ENCODE measurements at regions not wholly inside any gene's neighbourhood (a gene's known extent, or its start where the extent isn't known, plus 50 kb on each side); places are given as distances from the start of the nearest gene placed in this dataset.
A peak's percentile ranks its signal among the peaks of the same experiment; 100 is the strongest.
"Not testable (repeated sequence)": the region's sequence is repeated elsewhere in the genome, so short reads cannot be mapped to it uniquely, and the experiment has no call there.

DNA sequence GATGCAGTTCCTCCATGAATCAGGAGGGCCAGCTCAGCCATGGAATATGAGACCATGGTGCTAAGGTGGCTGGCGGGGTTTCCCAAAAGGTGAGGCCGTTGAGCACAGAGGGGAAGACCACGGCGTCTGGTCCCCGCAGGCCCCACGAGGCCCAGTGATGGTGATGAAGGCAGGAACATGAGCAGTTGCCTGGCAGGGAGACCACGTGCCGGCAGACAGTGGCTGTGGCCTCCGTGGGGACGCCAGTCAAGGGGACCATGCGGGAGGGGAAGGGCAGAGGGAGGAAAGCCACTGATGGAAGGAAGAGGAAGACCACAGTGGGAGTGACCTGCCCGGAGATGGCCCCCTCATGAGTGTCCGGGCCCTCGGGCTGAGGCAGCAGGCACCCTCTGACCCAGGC is 220.9 kb upstream of the SGCG start:
- DNase-seq, result not testable (repeated sequence)

DNA sequence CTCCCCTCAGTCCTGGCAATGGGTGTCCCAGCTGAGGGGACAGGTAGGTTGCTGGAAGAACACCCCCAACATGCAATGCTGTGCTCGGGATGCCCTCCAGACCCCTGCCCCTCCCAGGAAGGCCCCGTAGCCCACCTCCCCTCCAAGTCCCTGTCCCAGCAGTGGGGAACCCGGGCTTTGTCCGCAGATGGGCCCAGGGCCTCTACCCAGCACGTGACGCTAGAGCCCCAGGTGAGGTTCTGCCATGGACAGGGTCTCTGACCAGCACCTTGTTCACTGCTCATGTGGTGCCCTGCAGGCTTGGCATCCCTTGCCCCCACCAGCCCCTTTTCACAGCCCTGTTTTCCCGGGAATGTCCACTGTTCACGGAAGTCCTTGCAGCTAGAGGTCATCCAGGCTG is 220.0 kb upstream of the SGCG start:
- DNase-seq, result no peak

DNA sequence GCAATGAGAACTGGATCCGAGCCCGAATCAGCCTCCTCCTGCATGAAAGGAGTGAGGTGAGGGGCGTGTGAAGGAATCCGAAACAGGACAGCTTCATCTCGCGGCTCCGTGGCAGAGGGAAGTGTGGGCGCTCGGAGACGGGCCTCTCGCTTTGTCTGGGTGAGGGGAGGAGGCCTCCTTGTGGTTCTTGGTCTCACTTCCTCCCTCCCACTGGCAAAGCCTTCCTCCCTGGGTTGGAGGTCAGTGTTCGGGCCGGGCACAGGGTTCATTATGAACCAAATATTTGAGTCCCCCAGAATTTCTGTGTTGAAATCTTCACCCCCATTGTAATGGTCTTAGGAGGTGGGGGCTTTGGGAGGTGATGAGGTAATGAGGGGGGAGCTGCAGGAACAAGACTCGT is 219.4 kb upstream of the SGCG start:
- not testable (repeated sequence) for DNase-seq

DNA sequence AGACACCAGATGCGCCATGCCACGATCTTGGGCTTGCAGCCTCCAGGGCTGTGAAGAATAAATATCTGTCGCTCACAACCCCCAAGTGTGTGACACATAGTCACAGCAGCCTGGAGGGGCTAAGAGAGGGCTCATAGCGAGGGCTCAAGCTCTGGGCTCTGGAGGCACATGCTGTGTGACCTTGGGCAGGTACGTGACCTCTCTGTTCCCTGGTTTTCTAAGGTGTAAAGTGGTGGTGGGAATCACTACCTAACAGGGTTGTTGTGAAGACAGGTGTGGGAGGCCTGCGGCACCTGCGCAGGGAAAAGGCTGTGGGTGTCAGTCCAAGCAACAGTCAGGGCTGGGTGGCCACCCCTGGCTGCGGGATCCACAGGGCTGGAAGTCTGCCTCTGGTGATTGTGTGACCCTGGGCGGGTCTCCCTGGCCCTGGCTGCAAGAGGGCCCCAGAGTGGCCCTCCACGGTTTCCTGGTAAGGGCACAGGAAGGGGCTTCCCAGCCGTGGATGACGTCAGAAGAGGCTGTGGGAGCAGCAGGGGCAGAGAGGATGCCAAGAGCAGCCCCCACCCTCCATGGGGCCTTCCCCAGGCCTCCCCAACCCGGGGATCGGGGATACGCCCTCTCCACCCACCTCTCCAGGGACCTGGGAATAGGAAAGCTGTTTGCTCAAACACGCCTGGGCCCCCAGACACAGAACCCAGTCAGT is 218.8 kb upstream of the SGCG start:
- DNase-seq, result no peak

DNA sequence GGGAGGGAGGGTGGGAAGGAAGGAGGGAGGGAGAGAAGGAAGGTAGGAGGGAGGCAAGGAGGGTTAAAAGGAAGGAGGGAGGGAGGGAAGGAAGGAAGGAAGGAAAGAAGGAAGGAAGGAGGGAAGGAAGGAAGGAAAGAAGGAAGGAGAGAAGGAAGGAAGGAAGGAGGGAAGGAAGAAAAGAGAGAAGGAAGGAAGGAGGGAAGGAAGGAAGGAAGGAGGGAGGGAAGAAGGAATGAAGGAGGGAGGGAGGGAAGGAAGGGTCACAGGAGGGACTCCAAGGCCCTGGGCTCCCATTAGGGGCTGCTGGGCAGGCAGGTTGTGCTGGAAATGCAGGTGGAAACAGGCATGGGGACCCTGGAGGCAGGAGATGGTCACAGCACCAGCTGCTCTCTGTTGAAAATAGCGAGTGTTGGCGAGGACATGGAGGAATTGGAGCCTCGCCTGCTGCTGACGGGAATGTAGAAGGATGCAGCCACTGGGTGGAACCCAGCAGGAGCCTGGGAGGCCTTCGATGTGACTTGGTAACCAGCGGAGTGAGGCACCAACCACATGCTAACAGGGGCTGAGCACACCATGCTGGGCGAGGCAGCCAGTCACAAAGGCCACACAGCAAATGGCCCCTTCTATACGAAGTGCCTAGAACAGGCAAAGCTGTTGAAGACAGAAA is 217.3 kb upstream of the SGCG start:
- not testable (repeated sequence) for DNase-seq

DNA sequence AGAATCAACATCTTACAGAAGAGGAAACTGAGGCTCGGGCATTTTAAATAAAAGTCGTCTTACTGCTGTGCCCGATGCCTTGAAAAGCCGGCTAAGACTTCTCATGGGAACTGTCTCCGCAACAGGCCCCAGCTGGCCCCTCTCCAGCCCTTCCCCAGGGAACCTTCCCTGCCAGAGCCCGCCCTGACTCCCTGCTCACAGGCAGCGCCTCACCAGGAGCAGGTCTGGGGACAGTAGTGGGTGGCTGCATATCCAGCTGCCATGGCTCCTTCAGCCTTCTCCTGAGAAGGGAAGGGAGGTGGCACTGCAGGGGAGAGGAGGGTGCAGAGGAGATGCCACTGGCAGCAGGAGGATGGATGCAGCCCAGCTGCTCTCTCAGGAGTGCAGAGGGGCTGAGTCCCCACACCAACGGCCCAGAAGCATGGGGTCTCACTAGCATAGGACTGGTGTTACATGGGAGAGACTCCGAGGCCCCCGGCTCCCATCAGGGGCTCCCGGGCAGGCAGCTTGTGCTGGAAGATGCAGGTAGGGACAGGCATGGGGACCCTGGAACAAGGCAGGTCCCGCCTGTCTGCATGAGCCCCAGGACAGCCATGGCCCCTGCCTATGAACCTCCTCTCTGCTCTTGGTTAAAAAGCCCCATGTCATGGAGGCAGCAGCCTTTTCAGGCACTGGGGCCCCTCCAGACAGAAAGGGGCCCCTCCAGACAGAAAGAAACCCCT is 216.4 kb upstream of the SGCG start:
- no peak for DNase-seq

DNA sequence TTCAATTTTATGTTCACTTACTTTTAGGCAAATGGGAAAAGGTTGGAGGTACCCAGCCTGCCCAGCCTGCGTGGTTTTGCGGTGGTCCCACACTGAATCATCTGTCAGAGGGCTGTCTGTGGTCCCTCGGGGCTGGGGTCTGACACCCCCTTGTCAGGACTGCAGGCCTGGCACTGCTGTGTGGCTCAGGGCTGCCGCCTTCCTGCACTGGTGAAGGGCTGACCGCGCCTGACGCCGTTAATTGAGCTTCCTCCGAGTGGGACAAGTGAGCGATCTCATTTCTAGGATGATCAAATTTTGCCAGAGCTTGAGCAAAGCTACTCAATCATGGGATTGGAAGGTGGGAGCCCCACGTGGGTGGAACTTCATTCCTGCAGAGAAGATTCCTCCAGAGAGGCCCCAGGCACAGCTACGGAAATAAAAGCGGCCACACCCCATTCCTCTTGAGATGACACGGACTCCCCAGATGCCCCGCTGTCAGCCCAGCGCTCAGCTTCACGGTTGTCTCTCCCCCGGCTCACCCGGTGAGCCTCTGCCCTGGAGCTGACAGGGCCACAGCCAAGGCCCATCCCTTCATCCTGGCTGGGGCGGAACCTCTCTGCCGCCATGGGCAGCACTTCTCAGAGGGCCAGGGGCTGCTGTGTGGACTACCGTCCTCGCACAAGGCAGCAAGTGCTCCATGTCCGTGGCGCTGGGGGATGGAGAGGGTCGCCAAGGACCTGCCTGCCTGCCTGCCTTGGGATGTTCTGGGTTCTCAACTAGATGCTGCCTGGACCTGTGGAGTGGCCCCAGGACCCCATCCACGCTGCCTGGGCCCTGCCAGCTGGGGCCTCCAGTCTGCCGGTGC is 215.5 kb upstream of the SGCG start:
- DNase-seq, result not testable (repeated sequence)

DNA sequence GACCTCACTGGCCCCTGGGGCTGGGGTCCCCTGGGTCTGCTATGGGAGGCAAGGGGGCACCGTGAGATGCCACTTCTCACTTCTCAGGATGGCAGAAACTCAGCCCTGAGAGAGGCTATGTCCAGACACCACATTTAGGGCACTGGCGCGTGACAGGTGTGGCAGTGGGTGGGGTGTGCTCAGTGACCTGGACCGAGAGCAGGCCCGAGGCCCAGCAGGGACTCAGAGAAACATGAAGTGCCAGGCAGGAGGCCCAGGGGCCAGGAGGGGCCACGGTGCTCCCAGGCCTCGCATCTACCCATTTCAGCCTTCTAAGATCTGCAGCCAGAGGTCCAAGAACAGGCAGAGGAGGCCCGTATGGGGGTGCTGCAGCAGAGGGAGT is 214.9 kb upstream of the SGCG start:
- not testable (repeated sequence) for DNase-seq

DNA sequence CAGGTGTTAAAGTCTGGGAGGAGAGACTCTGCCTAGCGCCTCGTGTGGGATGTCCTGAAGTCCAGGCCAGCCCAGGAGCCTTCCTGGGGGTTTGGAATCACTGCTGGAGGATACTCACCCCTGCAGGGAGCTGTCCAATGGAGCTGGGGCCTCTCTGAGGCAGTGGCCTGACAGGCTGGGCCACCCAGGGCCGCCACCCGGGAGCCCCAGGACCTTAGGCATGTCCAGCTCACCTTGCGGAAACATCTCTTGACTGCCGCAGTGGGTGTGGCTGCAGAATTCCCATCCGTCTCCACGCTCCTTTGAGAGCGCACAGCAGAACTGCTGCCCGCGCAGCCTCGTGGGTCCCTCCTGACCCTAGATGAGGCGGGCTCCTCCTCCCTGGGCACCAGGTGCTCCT is 214.0 kb upstream of the SGCG start:
- not testable (repeated sequence) for DNase-seq

DNA sequence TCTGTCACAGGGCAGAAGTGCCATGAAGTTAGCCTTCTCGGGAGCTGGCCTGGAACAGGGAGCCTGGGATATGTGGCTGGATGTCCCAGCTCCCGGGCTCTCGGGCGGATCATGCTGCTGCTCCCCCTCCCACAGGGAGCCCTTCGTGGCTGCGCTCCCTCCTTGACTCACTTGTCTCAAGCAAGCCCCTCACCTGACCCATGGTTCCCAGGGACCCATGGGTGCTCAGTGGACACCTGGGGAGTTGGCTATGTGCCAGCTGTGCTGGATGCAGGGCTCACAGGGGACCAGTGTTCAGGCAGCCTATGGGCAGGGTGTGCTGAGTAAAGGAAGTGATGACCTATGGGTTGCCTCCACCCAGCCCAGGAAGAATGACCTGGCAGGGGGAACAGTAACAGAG is 213.1 kb upstream of the SGCG start:
- no peak for DNase-seq

DNA sequence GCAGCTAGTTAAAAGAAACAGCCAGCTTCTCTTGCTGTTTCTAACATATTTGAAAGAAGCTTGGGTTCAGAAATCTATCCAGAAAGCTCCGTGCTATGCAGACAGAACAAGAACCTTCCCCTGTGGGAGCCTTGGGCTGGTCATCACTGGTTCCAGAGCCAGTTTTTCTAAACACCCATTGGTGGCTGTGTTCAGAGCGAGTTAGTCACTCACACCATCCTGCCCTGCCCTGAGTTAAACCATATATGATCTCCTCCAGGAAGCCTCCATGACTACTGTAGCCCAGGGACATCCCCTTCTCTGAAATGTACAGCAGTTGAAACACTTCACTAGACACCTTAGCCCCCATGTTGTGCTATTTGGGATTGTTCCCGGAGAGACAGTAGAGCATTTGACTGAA is 200.8 kb upstream of the SGCG start:
- no peak for DNase-seq

DNA sequence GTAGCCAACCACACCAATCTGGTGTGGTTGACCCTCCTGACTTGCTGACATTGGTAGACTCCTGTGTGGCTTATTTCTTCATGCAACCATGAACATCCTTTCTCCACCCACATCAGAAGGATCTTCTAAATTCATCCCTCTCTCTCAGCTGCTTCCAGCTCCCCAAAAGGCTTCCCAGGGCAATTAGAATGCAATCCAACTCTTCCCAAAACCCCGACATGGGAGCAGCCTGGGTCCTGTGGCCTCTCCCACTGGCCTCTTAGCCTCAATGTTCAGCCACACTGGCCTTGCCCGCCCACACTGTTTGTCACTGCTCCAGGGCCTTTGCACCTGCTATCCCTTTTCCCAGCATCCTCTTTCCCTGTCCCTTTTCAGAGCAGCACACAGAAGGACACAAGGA is 199.8 kb upstream of the SGCG start:
- DNase-seq, result no peak

DNA sequence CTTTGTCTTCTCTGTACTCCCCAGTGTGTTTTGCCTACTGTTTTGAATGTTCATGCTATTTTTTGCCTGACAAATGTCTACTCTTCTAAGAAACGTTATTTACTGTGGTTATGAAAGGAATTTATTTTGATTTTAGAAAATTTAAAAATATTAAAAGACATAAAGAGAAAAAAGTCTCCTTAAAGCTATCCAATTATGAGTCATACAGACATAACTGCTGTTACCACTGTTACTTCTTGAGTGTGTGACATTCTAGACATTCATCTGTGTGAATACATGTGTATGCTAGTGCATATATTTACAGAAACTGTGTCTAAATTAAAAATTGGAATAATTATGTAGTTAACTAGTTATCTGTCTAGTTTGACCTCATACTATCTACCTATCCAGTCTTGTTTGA is 187.6 kb upstream of the SGCG start:
- DNase-seq, result no peak

DNA sequence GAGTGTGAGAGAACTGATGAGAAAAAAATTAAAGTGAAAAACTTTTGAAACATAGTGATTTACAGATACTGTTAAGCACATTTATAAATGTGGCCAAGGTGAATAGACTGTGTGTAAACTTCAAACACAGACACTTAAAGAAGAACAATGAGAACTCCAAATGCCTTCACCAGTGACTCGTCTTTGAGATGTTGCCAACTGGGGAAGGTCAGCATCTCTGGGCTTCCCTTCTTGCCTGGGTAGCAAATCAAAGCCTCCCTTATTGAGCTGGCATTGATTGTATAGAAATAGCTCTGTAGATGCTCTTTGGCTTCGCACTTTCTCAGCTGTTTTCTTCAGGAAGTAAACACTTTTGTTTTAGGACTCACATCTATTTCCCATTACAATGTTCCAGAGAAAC is 177.3 kb upstream of the SGCG start:
- no peak for DNase-seq

DNA sequence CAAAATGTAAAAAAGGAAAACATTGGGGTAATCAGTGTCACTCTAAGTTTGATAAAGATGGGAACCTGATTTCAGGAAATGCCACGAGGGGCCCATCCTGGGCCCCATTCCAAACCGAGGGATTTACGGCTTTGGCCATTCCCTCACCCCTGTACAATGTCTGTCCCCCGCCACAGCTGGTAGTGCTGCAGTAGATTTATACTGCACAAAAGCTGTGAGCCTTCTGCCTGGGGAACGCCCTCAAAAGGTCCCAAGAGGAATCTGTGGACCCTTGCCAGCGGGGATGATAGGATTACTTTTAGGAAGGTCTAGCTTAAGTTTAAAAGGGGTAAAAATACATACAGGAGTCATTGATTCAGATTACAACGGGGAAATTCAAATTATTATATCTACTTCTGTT is 173.4 kb upstream of the SGCG start:
- DNase-seq, result no peak

DNA sequence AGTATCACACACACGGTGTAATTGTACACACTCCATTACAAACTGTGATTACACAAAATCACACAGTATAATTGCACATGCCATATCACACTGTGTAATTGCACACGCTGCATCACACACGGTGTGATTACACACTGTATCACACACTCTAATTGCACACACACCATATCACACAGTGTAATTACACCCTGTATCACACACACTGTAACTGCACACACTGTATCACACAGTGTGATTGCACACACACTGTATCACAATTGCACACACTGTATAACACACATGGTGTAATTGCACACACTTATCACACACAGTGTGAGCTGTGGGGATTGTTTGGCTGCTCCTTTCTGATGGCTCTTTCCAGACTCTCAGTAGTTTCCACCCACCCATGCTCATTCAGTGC is 162.6 kb upstream of the SGCG start:
- DNase-seq, result no peak

DNA sequence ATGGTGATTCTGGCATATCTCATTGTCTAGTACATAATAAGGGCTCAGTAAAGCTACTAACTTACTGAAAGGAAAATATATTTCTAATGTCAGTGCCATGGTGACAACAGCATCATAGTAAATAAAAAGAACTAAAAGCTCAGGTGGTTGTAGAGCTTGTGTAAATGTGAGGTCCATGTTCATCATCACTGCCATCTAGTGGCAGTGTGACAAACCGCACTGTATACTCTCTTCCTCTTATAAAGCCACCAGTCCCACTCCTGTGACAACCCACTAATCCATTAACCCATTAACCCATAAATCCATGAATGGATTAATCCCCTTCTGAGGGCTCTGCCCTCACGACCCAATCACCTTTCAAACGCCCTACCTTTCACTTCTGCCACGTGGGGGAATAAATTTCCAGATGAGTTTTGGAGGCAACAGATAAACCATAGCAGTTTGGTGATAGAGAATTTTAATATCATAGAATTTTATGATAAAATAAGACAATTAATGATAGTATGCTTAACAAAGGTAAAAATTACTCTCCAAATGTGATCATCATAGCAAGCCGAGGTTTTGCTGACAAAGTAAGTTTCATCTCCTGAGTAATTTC is 160.4 kb upstream of the SGCG start:
- DNase-seq, result peak in 1 of 2 donors; percentile 3

DNA sequence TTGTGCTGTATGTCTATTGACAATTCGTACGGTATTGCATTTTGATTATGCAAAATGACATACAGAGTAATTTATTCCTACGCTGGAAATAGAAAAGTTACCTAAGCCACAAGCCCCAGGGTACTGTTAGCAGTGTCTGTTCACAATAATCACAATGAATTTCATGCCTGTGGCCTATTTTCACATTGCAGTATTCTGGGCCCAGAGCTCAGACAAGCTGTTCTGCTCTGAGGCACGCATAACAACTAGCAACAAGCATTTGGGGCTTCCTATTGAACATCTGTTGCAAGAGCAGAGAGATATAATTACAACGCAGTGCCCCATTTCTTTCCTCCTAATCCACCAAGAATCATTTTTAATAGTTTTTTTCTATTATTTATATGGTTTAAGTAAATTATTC is 158.9 kb upstream of the SGCG start:
- DNase-seq, result no peak

DNA sequence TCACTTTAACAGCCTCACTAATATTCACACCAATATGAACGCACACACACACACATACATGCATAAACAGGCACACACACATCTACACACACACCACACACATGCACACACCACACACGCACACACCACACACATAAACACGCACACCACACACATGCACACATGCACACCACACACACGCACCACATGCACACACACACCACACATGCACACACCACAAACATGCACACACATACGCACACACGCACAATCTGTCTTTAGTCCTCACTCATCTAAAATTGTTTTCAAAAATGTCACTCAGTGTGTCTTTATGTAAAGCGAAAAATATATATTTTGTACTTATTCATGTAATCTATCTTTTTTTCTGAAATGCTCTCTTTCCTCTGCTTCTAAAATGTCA is 158.1 kb upstream of the SGCG start:
- no peak for DNase-seq

DNA sequence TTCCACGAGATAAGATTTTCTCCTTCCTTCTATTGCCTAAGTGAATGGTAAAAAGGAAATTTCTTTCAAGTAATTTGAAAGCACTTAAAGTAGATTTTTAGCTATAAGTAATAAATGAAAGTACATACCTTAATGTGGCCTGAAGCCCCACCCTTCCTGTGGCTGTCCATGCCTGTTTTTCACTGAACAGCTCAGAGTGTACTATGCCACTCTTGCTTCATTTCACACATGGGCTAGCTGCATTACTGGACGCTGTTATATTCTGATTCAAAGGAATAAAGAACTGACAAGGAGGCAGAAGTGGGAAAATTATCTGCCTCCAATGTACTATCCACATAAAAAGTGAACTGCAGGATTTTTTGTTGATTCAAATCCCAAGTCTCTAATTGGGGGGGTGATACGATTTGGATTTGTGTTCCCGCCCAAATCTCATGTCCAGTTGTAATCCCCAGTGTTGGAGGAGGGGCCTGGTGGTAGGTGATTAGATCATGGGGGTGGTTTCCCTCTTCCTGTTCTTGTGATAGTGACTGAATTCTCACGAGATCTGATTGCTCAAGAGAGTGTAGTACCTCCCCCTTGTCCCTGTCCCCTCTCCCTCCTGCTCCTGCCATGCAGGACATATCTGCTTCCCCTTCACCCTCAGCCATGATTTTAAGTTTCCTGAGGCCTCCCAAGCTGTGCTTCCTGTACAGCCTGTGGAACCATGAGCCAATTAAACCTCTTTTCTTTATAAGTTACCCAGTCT is 154.7 kb upstream of the SGCG start:
- no peak for DNase-seq

DNA sequence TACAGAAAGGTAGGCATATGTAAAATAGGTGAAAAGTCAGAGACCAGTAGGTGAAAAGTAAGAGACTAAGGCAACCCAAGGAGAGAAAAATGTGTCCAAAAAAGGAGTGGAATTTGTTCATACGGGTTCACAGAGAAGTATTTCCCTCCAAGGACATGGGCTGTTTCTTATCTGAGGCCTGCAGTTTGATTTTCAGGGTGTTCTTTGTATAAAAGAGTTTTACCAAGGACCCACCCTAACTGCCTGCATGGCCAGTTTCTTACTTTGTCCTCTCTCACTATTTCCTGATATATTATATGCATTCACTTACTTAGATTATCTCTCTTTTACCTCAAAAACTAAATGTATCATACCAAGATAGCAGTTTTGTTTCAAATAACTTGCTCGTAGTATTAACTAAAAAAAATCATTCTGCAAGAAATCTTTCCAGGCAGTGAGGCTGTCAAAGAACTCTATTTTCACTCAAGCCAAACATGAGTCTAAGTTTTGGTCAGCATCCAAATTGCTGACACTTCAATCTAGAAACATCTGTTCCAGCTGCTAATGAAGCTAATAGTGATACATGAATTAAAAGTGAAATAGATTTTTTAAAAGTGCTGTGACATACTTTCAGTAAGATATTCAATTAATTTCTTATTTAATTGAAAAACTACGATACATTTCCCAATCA is 141.4 kb upstream of the SGCG start:
- no peak for DNase-seq

DNA sequence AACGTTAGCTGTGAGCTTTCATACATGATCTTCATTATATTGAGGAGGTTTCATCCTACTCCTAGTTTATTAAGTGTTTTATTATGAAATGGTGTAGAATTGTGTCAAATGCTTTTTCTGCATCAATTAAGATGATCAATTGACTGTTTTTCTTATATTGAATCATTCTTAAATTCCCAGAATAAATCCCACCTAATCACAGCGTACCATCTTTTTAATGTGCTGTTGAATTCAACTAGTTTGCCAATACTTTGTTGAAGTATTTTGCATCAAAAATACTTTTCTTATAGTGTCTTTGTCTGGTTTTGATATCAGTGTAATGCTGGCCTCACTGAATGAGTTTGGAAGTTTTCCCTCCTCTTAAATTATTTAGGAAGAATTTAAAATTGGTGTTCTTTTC is 138.6 kb upstream of the SGCG start:
- DNase-seq, result no peak

All from activated CD4-positive, alpha-beta T cell treated with anti-CD3 and anti-CD28 coated beads for 4 hours (primary cell).